Neutrophil (primary cell): ENCODE measurements at regions not wholly inside any gene's neighbourhood (a gene's known extent, or its start where the extent isn't known, plus 50 kb on each side); places are given as distances from the start of the nearest gene placed in this dataset.
"Not testable (repeated sequence)": the region's sequence is repeated elsewhere in the genome, so short reads cannot be mapped to it uniquely, and the experiment has no call there.

Experiments
- H3K27ac ChIP-seq: fragments of 200-600 bp; sonication (generic); 2 replicates; pipeline ENCODE4 v1.5.1; 2016; ENCODE audit warnings: mild to moderate bottlenecking, moderate library complexity
- H3K27me3 ChIP-seq: fragments of 200-600 bp; sonication (generic); 2 replicates; pipeline ENCODE4 v1.6.0; 2016; ENCODE audit warnings: mild to moderate bottlenecking
- H3K36me3 ChIP-seq: fragments of 200-600 bp; sonication (generic); 2 replicates; pipeline ENCODE4 v1.5.1; 2017
- H3K4me1 ChIP-seq, 2 experiments: fragments of 200-600 bp in 1 of 2; sonication (generic) in 1 of 2; 1 replicate in 1 of 2; 2 replicates in 1 of 2; pipeline versions ENCODE4 v1.5.1 to v1.6.1; 2013 to 2016; ENCODE audit warnings: low read depth in 1 of 2, low read length in 1 of 2, mild to moderate bottlenecking in 1 of 2, moderate library complexity in 1 of 2; ENCODE audit not compliant: control insufficient read depth in 1 of 2, insufficient read depth in 1 of 2
- H3K4me3 ChIP-seq, 2 experiments: fragments of 200-600 bp in 1 of 2; sonication (generic) in 1 of 2; 1 replicate in 1 of 2; 2 replicates in 1 of 2; pipeline ENCODE4 v1.5.1; 2013 to 2016; ENCODE audit warnings: low read depth in 1 of 2, low read length in 1 of 2, mild to moderate bottlenecking in 1 of 2, moderate library complexity in 1 of 2
- H3K9me3 ChIP-seq: fragments of 200-600 bp; sonication (generic); 2 replicates; pipeline ENCODE4 v1.5.1; 2016
- TF ChIP-seq, protein P1 (sequence below): fragments of 200-600 bp; sonication (generic); IDR thresholded peaks from 2 replicates; pipeline ENCODE4 v1.5.1; 2016; ENCODE audit warnings: antibody characterized with exemption

DNA sequence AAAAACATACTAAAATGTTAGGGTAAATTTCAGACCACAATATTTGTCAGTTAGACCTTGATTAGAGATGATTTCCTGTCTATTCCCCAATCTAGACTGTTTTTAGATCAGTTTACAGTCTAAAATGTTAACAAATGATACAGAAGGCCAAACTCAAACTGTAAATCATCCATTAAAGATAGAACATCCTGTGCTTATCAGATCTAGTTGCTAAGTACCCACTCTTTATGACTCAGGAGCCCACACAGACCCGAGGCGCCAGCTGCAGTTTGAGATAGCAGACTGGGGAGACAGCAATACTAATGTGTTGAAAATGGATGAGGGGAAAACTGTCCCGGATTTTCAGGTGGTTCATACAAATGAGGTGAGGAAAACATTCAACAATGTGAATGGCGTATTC is 113.3 kb downstream of the SCG2 start:
- H3K4me1 ChIP-seq = no peaks in the 10 kb centered on the region
- H3K4me3 ChIP-seq = no peak overlapping the region
- TF ChIP-seq, protein P1, sequence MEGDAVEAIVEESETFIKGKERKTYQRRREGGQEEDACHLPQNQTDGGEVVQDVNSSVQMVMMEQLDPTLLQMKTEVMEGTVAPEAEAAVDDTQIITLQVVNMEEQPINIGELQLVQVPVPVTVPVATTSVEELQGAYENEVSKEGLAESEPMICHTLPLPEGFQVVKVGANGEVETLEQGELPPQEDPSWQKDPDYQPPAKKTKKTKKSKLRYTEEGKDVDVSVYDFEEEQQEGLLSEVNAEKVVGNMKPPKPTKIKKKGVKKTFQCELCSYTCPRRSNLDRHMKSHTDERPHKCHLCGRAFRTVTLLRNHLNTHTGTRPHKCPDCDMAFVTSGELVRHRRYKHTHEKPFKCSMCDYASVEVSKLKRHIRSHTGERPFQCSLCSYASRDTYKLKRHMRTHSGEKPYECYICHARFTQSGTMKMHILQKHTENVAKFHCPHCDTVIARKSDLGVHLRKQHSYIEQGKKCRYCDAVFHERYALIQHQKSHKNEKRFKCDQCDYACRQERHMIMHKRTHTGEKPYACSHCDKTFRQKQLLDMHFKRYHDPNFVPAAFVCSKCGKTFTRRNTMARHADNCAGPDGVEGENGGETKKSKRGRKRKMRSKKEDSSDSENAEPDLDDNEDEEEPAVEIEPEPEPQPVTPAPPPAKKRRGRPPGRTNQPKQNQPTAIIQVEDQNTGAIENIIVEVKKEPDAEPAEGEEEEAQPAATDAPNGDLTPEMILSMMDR = no peak
- no peaks in the 10 kb centered on the region for H3K9me3 ChIP-seq
- no peaks in the 10 kb centered on the region for H3K27me3 ChIP-seq
- H3K27ac ChIP-seq = no peak overlapping the region
- no peaks in the 10 kb centered on the region for H3K36me3 ChIP-seq

DNA sequence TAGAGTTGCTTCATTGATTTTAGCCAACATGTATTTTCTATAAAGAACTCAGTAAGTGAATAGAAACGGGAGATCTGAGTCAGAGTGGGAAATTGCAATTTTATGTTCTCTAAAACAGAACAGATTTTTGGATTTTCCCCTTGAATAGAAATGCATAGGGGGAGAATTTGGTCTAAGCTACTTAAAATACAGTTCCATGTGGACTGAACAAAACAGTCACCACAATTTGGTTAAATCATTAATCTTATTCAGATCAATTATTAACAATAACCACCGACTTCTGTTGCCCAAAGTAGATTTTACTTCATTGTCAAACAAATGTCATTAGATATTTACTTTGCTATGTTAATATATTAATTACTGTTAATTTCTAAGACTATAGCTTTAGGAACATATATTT is 107.7 kb downstream of the SCG2 start:
- Histone ChIP-seq H3K4me3 (no peak overlapping the region), H3K9me3 (no peaks in the 10 kb centered on the region), H3K36me3 (no peaks in the 10 kb centered on the region), H3K4me1 (no peaks in the 10 kb centered on the region), H3K27ac (no peak overlapping the region), H3K27me3 (no peaks in the 10 kb centered on the region)
- TF ChIP-seq, protein P1 = no peak

- Histone ChIP-seq H3K27ac (no peak overlapping the region), H3K9me3 (no peaks in the 10 kb centered on the region), H3K4me1 (no peaks in the 10 kb centered on the region), H3K36me3 (no peaks in the 10 kb centered on the region), H3K27me3 (no peaks in the 10 kb centered on the region), H3K4me3 (no peak overlapping the region)
- TF ChIP-seq, protein P1 = no peak
Observed at GRCh38 chr2:223494942-223495341, 107.2 kb downstream of the SCG2 start.

GRCh38 chr2:223496853-223497252 is 105.3 kb downstream of the SCG2 start:
- H3K27me3 ChIP-seq, H3K36me3 ChIP-seq: not testable (repeated sequence)

DNA sequence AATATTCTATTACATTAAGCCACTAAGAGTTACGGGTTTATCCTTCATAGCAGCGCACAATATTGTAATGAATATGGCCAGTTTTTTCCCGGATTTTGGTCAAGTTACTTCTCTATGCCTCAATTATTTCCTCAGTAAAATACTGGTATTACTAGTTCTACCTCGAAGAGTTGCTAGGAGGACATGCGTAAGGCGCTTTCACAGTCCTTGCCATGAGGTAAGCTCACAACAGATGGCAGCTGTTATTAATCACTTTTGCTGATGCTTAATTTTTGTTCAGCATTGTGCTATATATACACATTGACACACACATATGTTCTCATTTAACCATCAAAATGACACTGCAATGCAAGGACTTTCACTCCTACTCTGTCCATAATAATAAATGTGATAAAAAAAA is 101.5 kb downstream of the SCG2 start:
- no peak overlapping the region for H3K27ac ChIP-seq
- peaks cover 5% of the 10 kb centered on the region for H3K27me3 ChIP-seq
- H3K9me3 ChIP-seq = no peaks in the 10 kb centered on the region
- no peaks in the 10 kb centered on the region for H3K4me1 ChIP-seq
- H3K4me3 ChIP-seq = no peak overlapping the region
- TF ChIP-seq, protein P1 = no peak
- H3K36me3 ChIP-seq = no peaks in the 10 kb centered on the region

More at GRCh38 chr2:223496853-223497252, 105.3 kb downstream of the SCG2 start:
- H3K27ac ChIP-seq, H3K4me1 ChIP-seq, H3K9me3 ChIP-seq, H3K4me3 ChIP-seq: not testable (repeated sequence)

GRCh38 chr2:223501641-223502040 is 100.5 kb downstream of the SCG2 start:
- TF ChIP-seq, protein P1 = no peak
- no peaks in the 10 kb centered on the region for H3K36me3 ChIP-seq
- no peak overlapping the region for H3K4me3 ChIP-seq
- no peaks in the 10 kb centered on the region for H3K9me3 ChIP-seq
- peaks cover 5% of the 10 kb centered on the region for H3K27me3 ChIP-seq
- H3K4me1 ChIP-seq = no peaks in the 10 kb centered on the region
- no peak overlapping the region for H3K27ac ChIP-seq
